B cell (primary cell): ENCODE measurements at regions not wholly inside any gene's neighbourhood (a gene's known extent, or its start where the extent isn't known, plus 50 kb on each side); places are given as distances from the start of the nearest gene placed in this dataset.

ENCODE experiments used
- ATAC-seq: fragments of 200-7000 bp; cut with Tn5 transposase; one replicate; pipeline ENCODE4 v1.10.0; 2021; ENCODE audit warnings: low read depth, mild to moderate bottlenecking, moderate number of reproducible peaks, moderate library complexity
- CTCF ChIA-PET: fragments of 350-600 bp; sonication (Branson Sonifier 250); formaldehyde crosslinking; loops from one replicate; lab custom pipeline; 2021; ENCODE audit warnings: antibody characterized with exemption, inconsistent platforms; lab: Charles Lee
- POLR2A ChIA-PET: fragments of 350-600 bp; sonication (Branson Sonifier 250); formaldehyde crosslinking; loops from one replicate; lab custom pipeline; 2021; ENCODE audit warnings: antibody characterized with exemption; lab: Charles Lee
- DNase-seq: peaks from one replicate; pipeline ENCODE4 v3.0.0; 2013
- H2AFZ ChIP-seq: 2 replicates; pipeline ENCODE4 v1.6.1; 2012; ENCODE audit warnings: mild to moderate bottlenecking, low read depth, low read length; ENCODE audit not compliant: insufficient read depth, poor library complexity, severe bottlenecking
- H3K27ac ChIP-seq, 2 donors: 1 replicate in 1 of 2; 2 replicates in 1 of 2; pipeline ENCODE4 v1.5.1; 2012 to 2013; ENCODE audit warnings: low read length in 2 of 2, mild to moderate bottlenecking in 2 of 2, moderate library complexity in 1 of 2
- H3K27me3 ChIP-seq, 4 experiments: fragments of 200-600 bp in 1 of 4; sonication (generic) in 1 of 4; replicated peaks in 1 of 4; 1 replicate in 2 of 4; 2 replicates in 2 of 4; pipeline versions ENCODE4 v1.6.1 to v1.7.0; 2013 to 2016; ENCODE audit warnings: low read length in 3 of 4, mild to moderate bottlenecking in 2 of 4, mixed read lengths in 1 of 4, moderate library complexity in 1 of 4; ENCODE audit not compliant: insufficient read depth in 4 of 4, control insufficient read depth in 3 of 4; ENCODE audit errors: control extremely low read depth in 1 of 4
- H3K36me3 ChIP-seq, 2 experiments: replicated peaks in 1 of 2; 1 replicate in 1 of 2; 2 replicates in 1 of 2; pipeline versions ENCODE4 v1.6.1 to v1.7.1; 2013; ENCODE audit warnings: low read length in 1 of 2; ENCODE audit not compliant: insufficient read depth in 2 of 2, control insufficient read depth in 1 of 2; ENCODE audit errors: control extremely low read depth in 1 of 2, extremely low read depth in 1 of 2
- H3K4me1 ChIP-seq, 2 donors: fragments of 200-600 bp in 1 of 2; sonication (generic) in 1 of 2; 1 replicate in 1 of 2; 2 replicates in 1 of 2; pipeline versions ENCODE4 v1.5.1 to v1.6.1; 2013 to 2017; ENCODE audit warnings: low read length in 2 of 2; ENCODE audit not compliant: control insufficient read depth in 2 of 2, insufficient read depth in 2 of 2
- H3K4me2 ChIP-seq: replicated peaks from 2 replicates; pipeline ENCODE3; 2012; ENCODE audit warnings: mild to moderate bottlenecking, low read depth, low read length; ENCODE audit not compliant: poor library complexity, severe bottlenecking
- H3K4me3 ChIP-seq, 5 experiments: fragments of 200-600 bp in 1 of 5; sonication (generic) in 1 of 5; 1 replicate in 3 of 5; 2 replicates in 2 of 5; pipeline versions ENCODE4 v1.5.1 to v1.7.0; 2011 to 2016; ENCODE audit warnings: low read length in 4 of 5, mild to moderate bottlenecking in 4 of 5, low read depth in 2 of 5, control low read depth in 1 of 5, moderate library complexity in 1 of 5; ENCODE audit not compliant: insufficient read depth in 1 of 5; ENCODE audit errors: control extremely low read depth in 1 of 5, extremely low read depth in 1 of 5
- H3K79me2 ChIP-seq: fragments of 200-600 bp; sonication (generic); one replicate; pipeline ENCODE4 v1.6.0; 2016; ENCODE audit warnings: low read length; ENCODE audit not compliant: control insufficient read depth, insufficient read depth
- H3K9ac ChIP-seq: fragments of 200-600 bp; sonication (generic); 2 replicates; pipeline ENCODE4 v1.6.1; 2017; ENCODE audit warnings: mild to moderate bottlenecking, low read length, moderate library complexity
- H3K9me3 ChIP-seq, 3 donors: one replicate each; pipeline versions ENCODE4 v1.6.1 to v1.7.1; 2013; ENCODE audit warnings: low read length in 2 of 3; ENCODE audit not compliant: control insufficient read depth in 2 of 3, insufficient read depth in 1 of 3; ENCODE audit errors: control extremely low read depth in 1 of 3
- H4K20me1 ChIP-seq: 2 replicates; pipeline ENCODE4 v1.6.0; 2012; ENCODE audit warnings: mild to moderate bottlenecking, low read length; ENCODE audit not compliant: insufficient read depth, control insufficient read depth, poor library complexity, severe bottlenecking
- H3K27ac Mint-ChIP-seq: one replicate; pipeline ENCODE4 v1.8.0; 2021; ENCODE audit warnings: mixed read lengths
- H3K27me3 Mint-ChIP-seq: one replicate; pipeline ENCODE4 v1.8.0; 2021; ENCODE audit warnings: mixed read lengths
- H3K4me1 Mint-ChIP-seq: one replicate; pipeline ENCODE4 v1.8.0; 2021; ENCODE audit warnings: mixed read lengths
- H3K4me3 Mint-ChIP-seq: one replicate; pipeline ENCODE4 v1.8.0; 2021; ENCODE audit warnings: mixed read lengths
- H3K9me3 Mint-ChIP-seq: one replicate; pipeline ENCODE4 v1.8.0; 2022; ENCODE audit warnings: mixed read lengths; ENCODE audit not compliant: insufficient read depth
- CTCF ChIP-seq: fragments of 200-600 bp; IDR thresholded peaks from one replicate; pipeline ENCODE4 v1.8.0; 2022; ENCODE audit warnings: antibody characterized with exemption, mild to moderate bottlenecking
- EZH2 ChIP-seq: IDR thresholded peaks from 2 replicates; pipeline ENCODE4 v1.6.1; 2012; ENCODE audit warnings: borderline replicate concordance, low read depth, mild to moderate bottlenecking, moderate library complexity, low read length; ENCODE audit not compliant: insufficient read depth, poor library complexity, severe bottlenecking
- WGBS: methylation state at CpG from one replicate; pipeline ENCODE4 v1.1.5; 2013; ENCODE audit warnings: missing lambda C conversion rate; ENCODE audit not compliant: insufficient coverage; 5-methylcytosine and 5-hydroxymethylcytosine counted together
- intact Hi-C: fragments of 100-400 bp; cut with micrococcal nuclease; formaldehyde crosslinking; loops from one replicate; pipeline ENCODE4 v1.10.0; 2022

GRCh38 chr13:111645198-111645597 lies 324.8 kb downstream of the TEX29 start:
- Histone ChIP-seq H2AFZ (no peak overlapping the region), H3K9me3 (peaks cover 0 to 6% (median 0%) of the 10 kb centered on the region in 3 donors), H3K4me2 (no peak overlapping the region), H3K27me3 (no peaks in the 10 kb centered on the region), H3K9ac (no peak overlapping the region), H3K4me1 (no peaks in the 10 kb centered on the region), H3K36me3 (no peaks in the 10 kb centered on the region), H3K27ac (no peak overlapping the region), H4K20me1 (no peaks in the 10 kb centered on the region), H3K4me3 (no peak overlapping the region), H3K79me2 (no peaks in the 10 kb centered on the region)
- H3K27me3 Mint-ChIP-seq: no peaks in the 10 kb centered on the region
- H3K4me3 Mint-ChIP-seq: no peak overlapping the region
- no peak for TF ChIP-seq EZH2
- no peak for TF ChIP-seq CTCF
- no peak for ATAC-seq
- H3K4me1 Mint-ChIP-seq: no peaks in the 10 kb centered on the region
- CTCF ChIA-PET: no interaction called here
- no peak overlapping the region for H3K27ac Mint-ChIP-seq
- 91% methylated on average over 12 of the region's 12 CpGs for WGBS
- POLR2A ChIA-PET: no interaction called here
- no peaks in the 10 kb centered on the region for H3K9me3 Mint-ChIP-seq
- intact Hi-C loops: no loop called here
- DNase-seq: no peak

- WGBS: 90% methylated on average over 23 of the region's 27 CpGs
Measured at GRCh38 chr13:111645598-111646455, 325.4 kb downstream of the TEX29 start.

More at GRCh38 chr13:111645598-111646455, 325.4 kb downstream of the TEX29 start:
- Histone ChIP-seq H3K9ac (no peak overlapping the region), H3K79me2 (no peaks in the 10 kb centered on the region), H3K27me3 (no peaks in the 10 kb centered on the region), H3K9me3 (peaks cover 0 to 6% (median 0%) of the 10 kb centered on the region in 3 donors), H3K36me3 (no peaks in the 10 kb centered on the region), H4K20me1 (no peaks in the 10 kb centered on the region), H3K4me1 (no peaks in the 10 kb centered on the region), H2AFZ (no peak overlapping the region), H3K27ac (no peak overlapping the region), H3K4me2 (no peak overlapping the region), H3K4me3 (no peak overlapping the region)
- TF ChIP-seq CTCF: no peak
- no peak for TF ChIP-seq EZH2
- Mint-ChIP-seq H3K27me3 (no peaks in the 10 kb centered on the region), H3K9me3 (no peaks in the 10 kb centered on the region), H3K4me3 (no peak overlapping the region), H3K4me1 (no peaks in the 10 kb centered on the region), H3K27ac (no peak overlapping the region)
- ATAC-seq: no peak
- ChIA-PET CTCF (no interaction called here), POLR2A (no interaction called here)
- no peak for DNase-seq
- intact Hi-C loops: no loop called here
